ENCODE measurements at regions not wholly inside any gene's neighbourhood (a gene's known extent, or its start where the extent isn't known, plus 50 kb on each side); places are given as distances from the start of the nearest gene placed in this dataset.

- DNase-seq (ENCODE audit: extremely low spot score), result no peak
- ChIA-PET POLR2A (no interaction called here), CTCF (no interaction called here)
- TF ChIP-seq SP1 (IDR thresholded peaks at IDR 0.05), result no peak
- TF ChIP-seq FOXK2 (IDR thresholded peaks at IDR 0.05), result no peak
- TF ChIP-seq FOXA1 (IDR thresholded peaks at IDR 0.05), result no peak
- TF ChIP-seq L3MBTL2 (conservative IDR thresholded peaks at IDR 0.05), result no peak
- no peak for TF ChIP-seq ELF4 (IDR thresholded peaks at IDR 0.05)
- no peak for TF ChIP-seq SUZ12 (IDR thresholded peaks at IDR 0.05)
- TF ChIP-seq LEF1 (IDR thresholded peaks at IDR 0.05; ENCODE audit: borderline replicate concordance), result no peak
- TF ChIP-seq CTBP1 (IDR thresholded peaks at IDR 0.05; ENCODE audit: borderline replicate concordance), result no peak
- TF ChIP-seq TARDBP (IDR thresholded peaks at IDR 0.05), result no peak
- no peak for TF ChIP-seq ARNT (IDR thresholded peaks at IDR 0.05)
- TF ChIP-seq HDGF (IDR thresholded peaks at IDR 0.05; ENCODE audit: borderline replicate concordance), result no peak
- TF ChIP-seq FOXM1 (IDR thresholded peaks at IDR 0.05; ENCODE audit: borderline replicate concordance), result no peak
- TF ChIP-seq ZNF384 (IDR thresholded peaks at IDR 0.05), result no peak
- TF ChIP-seq BHLHE40 (IDR thresholded peaks at IDR 0.05; ENCODE audit: borderline replicate concordance), result no peak
These were observed 1059.7 kb downstream of the TSN start for GRCh38 chr2:122815120-122815519.

- CTCF ChIA-PET, result no interaction called here
These were observed 1061.4 kb downstream of the TSN start for GRCh38 chr2:122816803-122817202.

GRCh38 chr2:122822319-122822718 is 1066.9 kb downstream of the TSN start:
- no peak for TF ChIP-seq HDGF (IDR thresholded peaks at IDR 0.05; ENCODE audit: borderline replicate concordance)
- no peak for DNase-seq (ENCODE audit: extremely low spot score)
- ChIA-PET POLR2A (no interaction called here), CTCF (no interaction called here)

More at GRCh38 chr2:122816803-122817202, 1061.4 kb downstream of the TSN start:
- POLR2A ChIA-PET, result no interaction called here
- no peak for DNase-seq (ENCODE audit: extremely low spot score)
- TF ChIP-seq SP1 (IDR thresholded peaks at IDR 0.05) (no peak), LEF1 (IDR thresholded peaks at IDR 0.05; ENCODE audit: borderline replicate concordance) (no peak), CTBP1 (IDR thresholded peaks at IDR 0.05; ENCODE audit: borderline replicate concordance) (no peak), ZNF384 (IDR thresholded peaks at IDR 0.05) (no peak)

- CTCF ChIA-PET, result no interaction called here
- POLR2A ChIA-PET, result no interaction called here
- DNase-seq (ENCODE audit: extremely low spot score), result no peak
- TF ChIP-seq ARNT (IDR thresholded peaks at IDR 0.05) (no peak), SP1 (IDR thresholded peaks at IDR 0.05) (no peak), SUZ12 (IDR thresholded peaks at IDR 0.05) (no peak), FOXA1 (IDR thresholded peaks at IDR 0.05) (no peak), HDGF (IDR thresholded peaks at IDR 0.05; ENCODE audit: borderline replicate concordance) (no peak), FOXM1 (IDR thresholded peaks at IDR 0.05; ENCODE audit: borderline replicate concordance) (no peak)
These were observed 1074.7 kb downstream of the TSN start for GRCh38 chr2:122830157-122830556.

- no peak for DNase-seq (ENCODE audit: extremely low spot score)
- POLR2A ChIA-PET, result no interaction called here
These were observed 1076.2 kb downstream of the TSN start for GRCh38 chr2:122831649-122832048.

GRCh38 chr2:122843503-122843902 is 1088.1 kb downstream of the TSN start:
- POLR2A ChIA-PET, result no interaction called here
- CTCF ChIA-PET, result no interaction called here
- TF ChIP-seq TARDBP (IDR thresholded peaks at IDR 0.05) (no peak), FOXK2 (IDR thresholded peaks at IDR 0.05) (no peak), L3MBTL2 (conservative IDR thresholded peaks at IDR 0.05) (no peak), FOXA1 (IDR thresholded peaks at IDR 0.05) (no peak), ELF4 (IDR thresholded peaks at IDR 0.05) (no peak), BHLHE40 (IDR thresholded peaks at IDR 0.05; ENCODE audit: borderline replicate concordance) (no peak), NFRKB (IDR thresholded peaks at IDR 0.05) (no peak), SP1 (IDR thresholded peaks at IDR 0.05) (no peak), SUZ12 (IDR thresholded peaks at IDR 0.05) (no peak), LEF1 (IDR thresholded peaks at IDR 0.05; ENCODE audit: borderline replicate concordance) (no peak), HDGF (IDR thresholded peaks at IDR 0.05; ENCODE audit: borderline replicate concordance) (no peak), PKNOX1 (IDR thresholded peaks at IDR 0.05) (no peak), FOXM1 (IDR thresholded peaks at IDR 0.05; ENCODE audit: borderline replicate concordance) (no peak)
- DNase-seq (ENCODE audit: extremely low spot score), result no peak

More at GRCh38 chr2:122831649-122832048, 1076.2 kb downstream of the TSN start:
- CTCF ChIA-PET, result no interaction called here
- TF ChIP-seq SP1 (IDR thresholded peaks at IDR 0.05), result no peak
- no peak for TF ChIP-seq CTBP1 (IDR thresholded peaks at IDR 0.05; ENCODE audit: borderline replicate concordance)
- TF ChIP-seq SUZ12 (IDR thresholded peaks at IDR 0.05), result no peak
- TF ChIP-seq ZNF384 (IDR thresholded peaks at IDR 0.05), result no peak

- DNase-seq (ENCODE audit: extremely low spot score), result no peak
- ChIA-PET POLR2A (no interaction called here), CTCF (no interaction called here)
- TF ChIP-seq TARDBP (IDR thresholded peaks at IDR 0.05), result no peak
- TF ChIP-seq BHLHE40 (IDR thresholded peaks at IDR 0.05; ENCODE audit: borderline replicate concordance), result no peak
- TF ChIP-seq ZNF384 (IDR thresholded peaks at IDR 0.05), result no peak
- no peak for TF ChIP-seq CTBP1 (IDR thresholded peaks at IDR 0.05; ENCODE audit: borderline replicate concordance)
- TF ChIP-seq SP1 (IDR thresholded peaks at IDR 0.05), result no peak
- no peak for TF ChIP-seq NFRKB (IDR thresholded peaks at IDR 0.05)
- no peak for TF ChIP-seq FOXK2 (IDR thresholded peaks at IDR 0.05)
- no peak for TF ChIP-seq ELF4 (IDR thresholded peaks at IDR 0.05)
- TF ChIP-seq ARNT (IDR thresholded peaks at IDR 0.05), result no peak
- TF ChIP-seq PKNOX1 (IDR thresholded peaks at IDR 0.05), result no peak
- no peak for TF ChIP-seq L3MBTL2 (conservative IDR thresholded peaks at IDR 0.05)
- TF ChIP-seq FOXA1 (IDR thresholded peaks at IDR 0.05), result no peak
- TF ChIP-seq LEF1 (IDR thresholded peaks at IDR 0.05; ENCODE audit: borderline replicate concordance), result no peak
- TF ChIP-seq SUZ12 (IDR thresholded peaks at IDR 0.05), result no peak
- no peak for TF ChIP-seq FOXM1 (IDR thresholded peaks at IDR 0.05; ENCODE audit: borderline replicate concordance)
- TF ChIP-seq HDGF (IDR thresholded peaks at IDR 0.05; ENCODE audit: borderline replicate concordance), result no peak
These were observed 1095.7 kb downstream of the TSN start for GRCh38 chr2:122851161-122851560.

All from HEK293T (cell line).